Testis (tissue), 2 donors: ENCODE measurements at regions not wholly inside any gene's neighbourhood (a gene's known extent, or its start where the extent isn't known, plus 50 kb on each side); places are given as distances from the start of the nearest gene placed in this dataset.

ENCODE experiments used
- DNase-seq: peaks from one replicate; pipeline ENCODE4 v3.0.0-alpha.2; 2019
- H3K27ac ChIP-seq, 2 donors: fragments of 200-600 bp; sonication (generic); one replicate each; pipeline ENCODE4 v1.5.1; 2019
- H3K27me3 ChIP-seq: fragments of 200-600 bp; sonication (generic); one replicate; pipeline ENCODE4 v1.5.1; 2019
- H3K36me3 ChIP-seq: fragments of 200-600 bp; sonication (generic); one replicate; pipeline ENCODE4 v1.5.1; 2017; ENCODE audit warnings: low read depth; ENCODE audit errors: missing control alignments
- H3K4me1 ChIP-seq: fragments of 200-600 bp; sonication (generic); one replicate; pipeline ENCODE4 v1.5.1; 2019
- H3K4me3 ChIP-seq, 2 donors: fragments of 200-600 bp; sonication (generic); one replicate each; pipeline ENCODE4 v1.5.1; 2017 to 2019
- H3K9me3 ChIP-seq: fragments of 200-600 bp; sonication (generic); one replicate; pipeline ENCODE4 v1.5.1; 2017
- CTCF ChIP-seq, 3 experiments: fragments of 450-650 bp in 2 of 3; fragments of 200-600 bp in 1 of 3; sonication (generic) in 1 of 3; IDR thresholded peaks; one replicate each; pipeline ENCODE4 v1.5.1; 2016 to 2019; ENCODE audit warnings: antibody characterized with exemption in 3 of 3, mild to moderate bottlenecking in 2 of 3, moderate library complexity in 1 of 3
- POLR2A ChIP-seq: fragments of 450-650 bp; IDR thresholded peaks from one replicate; pipeline ENCODE4 v1.6.1; 2017; ENCODE audit warnings: antibody characterized with exemption, mild to moderate bottlenecking, moderate library complexity
- WGBS, 2 donors: methylation state at CpG; one replicate each; pipeline ENCODE4 v1.1.5; 2018; 5-methylcytosine and 5-hydroxymethylcytosine counted together
- intact Hi-C: fragments of 100-400 bp; cut with DNase I; formaldehyde crosslinking; loops from one replicate; pipeline ENCODE4 v1.15.1; 2023; ENCODE audit warnings: low total_unique reads

- Histone ChIP-seq H3K4me3 (no peak overlapping the region), H3K27ac (no peak overlapping the region), H3K36me3 (no peaks in the 10 kb centered on the region), H3K4me1 (no peaks in the 10 kb centered on the region), H3K27me3 (no peaks in the 10 kb centered on the region), H3K9me3 (no peaks in the 10 kb centered on the region)
- 74 to 82% methylated on average over 17 of the region's 17 CpGs for WGBS, 2 donors
- intact Hi-C loops: no loop called here
- no peak for TF ChIP-seq CTCF (IDR thresholded peaks at IDR 0.05)
- TF ChIP-seq POLR2A: no peak
- DNase-seq: no peak
Measured at GRCh38 chr2:425947-426346, 138.1 kb upstream of the ALKAL2 start.

- H3K9me3 ChIP-seq: no peaks in the 10 kb centered on the region
- no peaks in the 10 kb centered on the region for H3K4me1 ChIP-seq
- no peak for DNase-seq
- H3K36me3 ChIP-seq: no peaks in the 10 kb centered on the region
- 79 to 89% methylated on average over 8 of the region's 8 CpGs for WGBS, 2 donors
- no peak overlapping the region for H3K27ac ChIP-seq
- intact Hi-C loops: no loop called here
- no peaks in the 10 kb centered on the region for H3K27me3 ChIP-seq
- no peak overlapping the region for H3K4me3 ChIP-seq
- no peak for TF ChIP-seq CTCF (IDR thresholded peaks at IDR 0.05)
- no peak for TF ChIP-seq POLR2A
Measured at GRCh38 chr2:425243-425642, 137.4 kb upstream of the ALKAL2 start.

- H3K27ac ChIP-seq: no peak overlapping the region
- H3K9me3 ChIP-seq: no peaks in the 10 kb centered on the region
- H3K4me3 ChIP-seq: no peak overlapping the region
- no peaks in the 10 kb centered on the region for H3K36me3 ChIP-seq
- intact Hi-C loops: no loop called here
- TF ChIP-seq POLR2A (no peak), CTCF (IDR thresholded peaks at IDR 0.05) (no peak)
- no peaks in the 10 kb centered on the region for H3K4me1 ChIP-seq
- WGBS, 2 donors: 74 to 75% methylated on average over 20 of the region's 20 CpGs
- no peaks in the 10 kb centered on the region for H3K27me3 ChIP-seq
- DNase-seq: no peak
Measured at GRCh38 chr2:424306-425171, 136.6 kb upstream of the ALKAL2 start.

- intact Hi-C loops: no loop called here
- TF ChIP-seq POLR2A (no peak), CTCF (IDR thresholded peaks at IDR 0.05) (no peak)
- H3K27me3 ChIP-seq: no peaks in the 10 kb centered on the region
- WGBS, 2 donors: 74 to 79% methylated on average over 9 to 10 of the region's 10 CpGs
- peaks cover 4% of the 10 kb centered on the region for H3K4me1 ChIP-seq
- no peaks in the 10 kb centered on the region for H3K36me3 ChIP-seq
- H3K9me3 ChIP-seq: no peaks in the 10 kb centered on the region
- no peak overlapping the region for H3K4me3 ChIP-seq
- H3K27ac ChIP-seq: no peak overlapping the region
- DNase-seq: no peak
Measured at GRCh38 chr2:423479-423878, 135.6 kb upstream of the ALKAL2 start.
